Smooth muscle cell (in vitro differentiated cells): ENCODE measurements at regions not wholly inside any gene's neighbourhood (a gene's known extent, or its start where the extent isn't known, plus 50 kb on each side); places are given as distances from the start of the nearest gene placed in this dataset.

Source experiments
- DNase-seq: peaks from one replicate; lab custom pipeline; 2025; ENCODE audit not compliant: unreplicated experiment; lab: John Stamatoyannopoulos, UW
- H2AFZ ChIP-seq: fragments of 200-600 bp; sonication (generic); 2 replicates; pipeline ENCODE4 v1.6.0; 2016; ENCODE audit warnings: antibody characterized with exemption, low read depth, mild to moderate bottlenecking
- H3F3A ChIP-seq: fragments of 200-600 bp; sonication (generic); 2 replicates; pipeline ENCODE4 v1.6.0; 2017; ENCODE audit warnings: antibody characterized with exemption, low read depth
- H3K27ac ChIP-seq: fragments of 200-600 bp; sonication (generic); 2 replicates; pipeline ENCODE4 v1.5.1; 2016; ENCODE audit warnings: low read depth, mild to moderate bottlenecking
- H3K27me3 ChIP-seq: fragments of 200-600 bp; sonication (generic); 2 replicates; pipeline ENCODE4 v1.6.1; 2016; ENCODE audit warnings: low read depth, mild to moderate bottlenecking
- H3K36me3 ChIP-seq: fragments of 200-600 bp; sonication (generic); 2 replicates; pipeline ENCODE4 v1.5.1; 2016; ENCODE audit warnings: low read depth
- H3K4me1 ChIP-seq: fragments of 200-600 bp; sonication (generic); 2 replicates; pipeline ENCODE4 v1.5.1; 2016; ENCODE audit warnings: low read depth
- H3K4me2 ChIP-seq: fragments of 200-600 bp; sonication (generic); 2 replicates; pipeline ENCODE4 v1.6.0; 2016; ENCODE audit warnings: mild to moderate bottlenecking
- H3K4me3 ChIP-seq: fragments of 200-600 bp; sonication (generic); 2 replicates; pipeline ENCODE4 v1.5.1; 2016; ENCODE audit warnings: mild to moderate bottlenecking
- H3K79me2 ChIP-seq: fragments of 200-600 bp; sonication (generic); 2 replicates; pipeline ENCODE4 v1.6.0; 2016; ENCODE audit warnings: low read depth, mild to moderate bottlenecking
- H3K9ac ChIP-seq: fragments of 200-600 bp; sonication (generic); 2 replicates; pipeline ENCODE4 v1.6.0; 2016; ENCODE audit warnings: low read depth
- H3K9me3 ChIP-seq: fragments of 200-600 bp; sonication (generic); replicated peaks from 2 replicates; pipeline ENCODE4 v1.5.1; 2016; ENCODE audit warnings: low read depth
- H4K20me1 ChIP-seq: fragments of 200-600 bp; sonication (generic); 2 replicates; pipeline ENCODE4 v1.6.0; 2016; ENCODE audit warnings: low read depth
- WGBS: methylation state at CpG from one replicate; pipeline ENCODE4 v1.1.7; 2016; ENCODE audit warnings: low lambda C conversion rate; 5-methylcytosine and 5-hydroxymethylcytosine counted together
- TF ChIP-seq, protein P1 (sequence below): fragments of 200-600 bp; sonication (generic); IDR thresholded peaks from 2 replicates; pipeline ENCODE4 v1.5.1; 2017; ENCODE audit warnings: borderline replicate concordance, mild to moderate bottlenecking, antibody characterized with exemption; ENCODE audit not compliant: insufficient read depth, poor library complexity, severe bottlenecking

DNA sequence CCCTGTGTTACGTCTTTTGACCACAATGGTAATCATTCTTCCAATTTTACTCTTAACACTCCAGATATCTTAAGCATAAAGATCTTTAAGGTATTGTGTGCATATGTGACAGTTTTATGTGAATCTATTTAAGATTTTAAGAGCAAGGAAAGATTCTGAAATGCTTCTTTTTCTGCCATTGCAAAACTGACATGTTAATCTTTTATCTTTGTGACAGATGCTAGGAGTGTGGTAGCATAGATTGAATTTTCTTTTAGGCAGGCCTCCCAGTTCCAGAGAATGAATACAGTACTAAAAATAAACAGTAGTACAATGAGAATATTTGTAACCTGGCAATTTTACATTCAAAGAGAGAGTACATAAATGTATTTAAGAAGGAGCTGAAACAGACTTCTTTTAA lies 232.5 kb upstream of the ZSWIM2 start:
- H3K9ac ChIP-seq: no peak overlapping the region
- no peaks in the 10 kb centered on the region for H3K27me3 ChIP-seq
- no peak for DNase-seq
- no peak overlapping the region for H3K4me3 ChIP-seq
- no peaks in the 10 kb centered on the region for H3F3A ChIP-seq
- no peaks in the 10 kb centered on the region for H3K36me3 ChIP-seq
- peak overlapping the region; percentile 30 for H2AFZ ChIP-seq
- TF ChIP-seq, protein P1, sequence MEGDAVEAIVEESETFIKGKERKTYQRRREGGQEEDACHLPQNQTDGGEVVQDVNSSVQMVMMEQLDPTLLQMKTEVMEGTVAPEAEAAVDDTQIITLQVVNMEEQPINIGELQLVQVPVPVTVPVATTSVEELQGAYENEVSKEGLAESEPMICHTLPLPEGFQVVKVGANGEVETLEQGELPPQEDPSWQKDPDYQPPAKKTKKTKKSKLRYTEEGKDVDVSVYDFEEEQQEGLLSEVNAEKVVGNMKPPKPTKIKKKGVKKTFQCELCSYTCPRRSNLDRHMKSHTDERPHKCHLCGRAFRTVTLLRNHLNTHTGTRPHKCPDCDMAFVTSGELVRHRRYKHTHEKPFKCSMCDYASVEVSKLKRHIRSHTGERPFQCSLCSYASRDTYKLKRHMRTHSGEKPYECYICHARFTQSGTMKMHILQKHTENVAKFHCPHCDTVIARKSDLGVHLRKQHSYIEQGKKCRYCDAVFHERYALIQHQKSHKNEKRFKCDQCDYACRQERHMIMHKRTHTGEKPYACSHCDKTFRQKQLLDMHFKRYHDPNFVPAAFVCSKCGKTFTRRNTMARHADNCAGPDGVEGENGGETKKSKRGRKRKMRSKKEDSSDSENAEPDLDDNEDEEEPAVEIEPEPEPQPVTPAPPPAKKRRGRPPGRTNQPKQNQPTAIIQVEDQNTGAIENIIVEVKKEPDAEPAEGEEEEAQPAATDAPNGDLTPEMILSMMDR: no peak
- no peaks in the 10 kb centered on the region for H4K20me1 ChIP-seq
- H3K4me2 ChIP-seq: no peak overlapping the region
- no peak overlapping the region for H3K27ac ChIP-seq
- H3K4me1 ChIP-seq: no peaks in the 10 kb centered on the region
- no peaks in the 10 kb centered on the region for H3K9me3 ChIP-seq
- WGBS: 66% methylated on average over 1 of the region's 1 CpG
- H3K79me2 ChIP-seq: no peaks in the 10 kb centered on the region

DNA sequence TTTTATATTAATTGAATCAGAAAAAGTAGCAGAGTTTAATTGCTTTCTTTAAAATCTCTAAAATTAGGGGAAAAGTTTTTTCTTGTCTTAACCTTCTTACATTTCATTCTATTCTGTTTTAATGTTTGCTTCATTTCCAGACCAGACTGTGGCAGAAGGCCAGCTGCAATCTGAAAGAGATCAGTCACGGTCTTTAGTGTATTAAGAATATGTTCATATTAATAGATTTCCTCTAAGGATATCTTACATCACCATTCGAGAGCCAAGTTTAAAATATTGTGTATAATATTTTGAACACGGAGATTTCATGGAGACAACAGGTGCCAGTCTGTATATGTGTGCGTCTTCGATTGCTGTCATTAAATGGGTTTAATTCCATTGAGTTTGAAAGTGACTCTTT lies 230.9 kb upstream of the ZSWIM2 start:
- H3K36me3 ChIP-seq: no peaks in the 10 kb centered on the region
- H2AFZ ChIP-seq: no peak overlapping the region
- H3F3A ChIP-seq: no peaks in the 10 kb centered on the region
- no peak overlapping the region for H3K27ac ChIP-seq
- no peaks in the 10 kb centered on the region for H4K20me1 ChIP-seq
- no peak overlapping the region for H3K4me3 ChIP-seq
- H3K4me1 ChIP-seq: no peaks in the 10 kb centered on the region
- H3K9me3 ChIP-seq: peaks cover 2% of the 10 kb centered on the region
- H3K79me2 ChIP-seq: no peaks in the 10 kb centered on the region
- TF ChIP-seq, protein P1: no peak
- no peak overlapping the region for H3K9ac ChIP-seq
- WGBS: 89% methylated on average over 5 of the region's 5 CpGs
- DNase-seq: no peak
- no peaks in the 10 kb centered on the region for H3K27me3 ChIP-seq
- no peak overlapping the region for H3K4me2 ChIP-seq

DNA sequence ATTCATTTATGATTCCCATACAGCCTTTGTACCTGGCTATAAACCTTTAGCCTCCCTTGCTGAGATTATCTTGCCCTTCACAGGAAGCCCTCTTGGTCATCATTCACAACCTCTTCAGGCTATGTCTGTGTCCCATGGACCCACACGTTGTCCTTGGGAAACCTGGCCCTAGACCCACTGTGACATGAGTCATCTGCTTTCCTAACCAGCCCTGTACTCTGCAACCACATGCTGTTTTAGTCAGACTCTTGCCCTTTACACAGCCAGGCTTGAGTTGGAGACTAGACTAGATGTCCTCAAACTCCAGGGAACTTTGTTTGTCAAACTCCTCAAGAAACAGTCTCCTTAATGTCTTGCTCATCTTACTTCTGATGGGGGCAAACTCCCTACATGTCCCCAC lies 229.3 kb upstream of the ZSWIM2 start:
- no peak overlapping the region for H2AFZ ChIP-seq
- H3K27ac ChIP-seq: no peak overlapping the region
- no peaks in the 10 kb centered on the region for H3K4me1 ChIP-seq
- no peak overlapping the region for H3K4me2 ChIP-seq
- 55% methylated on average over 1 of the region's 1 CpG for WGBS
- no peaks in the 10 kb centered on the region for H3K36me3 ChIP-seq
- no peaks in the 10 kb centered on the region for H3K79me2 ChIP-seq
- no peak for DNase-seq
- H3K27me3 ChIP-seq: no peaks in the 10 kb centered on the region
- no peaks in the 10 kb centered on the region for H3F3A ChIP-seq
- TF ChIP-seq, protein P1: no peak
- no peak overlapping the region for H3K4me3 ChIP-seq
- no peaks in the 10 kb centered on the region for H4K20me1 ChIP-seq
- H3K9ac ChIP-seq: no peak overlapping the region
- peaks cover 2% of the 10 kb centered on the region for H3K9me3 ChIP-seq

- peaks cover 2% of the 10 kb centered on the region for H3K9me3 ChIP-seq
- H3K9ac ChIP-seq: no peak overlapping the region
- no peak overlapping the region for H3K4me3 ChIP-seq
- TF ChIP-seq, protein P1: no peak
- 84% methylated on average over 4 of the region's 4 CpGs for WGBS
- no peaks in the 10 kb centered on the region for H4K20me1 ChIP-seq
- H3K4me2 ChIP-seq: no peak overlapping the region
- H3K36me3 ChIP-seq: no peaks in the 10 kb centered on the region
- no peaks in the 10 kb centered on the region for H3K79me2 ChIP-seq
- no peaks in the 10 kb centered on the region for H3K4me1 ChIP-seq
- no peaks in the 10 kb centered on the region for H3F3A ChIP-seq
- no peak overlapping the region for H3K27ac ChIP-seq
- DNase-seq: no peak
- H3K27me3 ChIP-seq: no peaks in the 10 kb centered on the region
- no peak overlapping the region for H2AFZ ChIP-seq
Observed at GRCh38 chr2:187075671-187076070, 226.7 kb upstream of the ZSWIM2 start.
